IPS DF 6.9 (cell line): ENCODE measurements at regions not wholly inside any gene's neighbourhood (a gene's known extent, or its start where the extent isn't known, plus 50 kb on each side); places are given as distances from the start of the nearest gene placed in this dataset.

Source experiments
- DNase-seq: peaks from one replicate; pipeline ENCODE4 v3.0.0-alpha.2; 2013; ENCODE audit warnings: low read depth, low spot score
- H3K27ac ChIP-seq: one replicate; pipeline ENCODE4 v1.5.1; 2013; ENCODE audit warnings: low read length, control low read depth
- H3K27me3 ChIP-seq: 2 replicates; pipeline ENCODE4 v1.6.1; 2013; ENCODE audit warnings: mild to moderate bottlenecking, low read length; ENCODE audit not compliant: control insufficient read depth, insufficient read depth
- H3K36me3 ChIP-seq: 2 replicates; pipeline ENCODE4 v1.6.1; 2013; ENCODE audit warnings: low read length; ENCODE audit not compliant: control insufficient read depth, insufficient read depth
- H3K4me1 ChIP-seq: 2 replicates; pipeline ENCODE4 v1.6.1; 2013; ENCODE audit warnings: low read length; ENCODE audit not compliant: control insufficient read depth, insufficient read depth
- H3K4me3 ChIP-seq: 2 replicates; pipeline ENCODE4 v1.5.1; 2013; ENCODE audit warnings: mild to moderate bottlenecking, low read length
- H3K9me3 ChIP-seq: 2 replicates; pipeline ENCODE4 v1.6.1; 2013; ENCODE audit warnings: low read length, inconsistent platforms; ENCODE audit not compliant: control insufficient read depth, insufficient read depth
- WGBS: extraction: QIAGEN DNeasy Blood & Tissue Kit; methylation state at CpG from one replicate; pipeline ENCODE4 v1.1.7; 2013; ENCODE audit warnings: mixed read lengths, missing lambda C conversion rate; ENCODE audit not compliant: insufficient read length, insufficient coverage; 5-methylcytosine and 5-hydroxymethylcytosine counted together

- no CpG with 5 or more reads among the region's 17 CpGs for WGBS
- no peak for DNase-seq
Observed at GRCh38 chr18:5058768-5059695, 138.0 kb downstream of the AKAIN1 start.

GRCh38 chr18:5057386-5058348, 139.4 kb downstream of the AKAIN1 start:
- Histone ChIP-seq H3K4me1 (no peaks in the 10 kb centered on the region), H3K9me3 (no peaks in the 10 kb centered on the region), H3K36me3 (no peaks in the 10 kb centered on the region), H3K27me3 (no peaks in the 10 kb centered on the region), H3K27ac (no peak overlapping the region), H3K4me3 (no peak overlapping the region)
- peak; percentile 37 for DNase-seq
- no CpG with 5 or more reads among the region's 13 CpGs for WGBS

More at GRCh38 chr18:5058768-5059695, 138.0 kb downstream of the AKAIN1 start:
- Histone ChIP-seq H3K27ac (no peak overlapping the region), H3K27me3 (no peaks in the 10 kb centered on the region), H3K4me3 (no peak overlapping the region), H3K36me3 (no peaks in the 10 kb centered on the region), H3K9me3 (no peaks in the 10 kb centered on the region), H3K4me1 (no peaks in the 10 kb centered on the region)

- no peak for DNase-seq
- Histone ChIP-seq H3K9me3 (no peaks in the 10 kb centered on the region), H3K36me3 (no peaks in the 10 kb centered on the region), H3K27ac (no peak overlapping the region), H3K27me3 (no peaks in the 10 kb centered on the region), H3K4me1 (no peaks in the 10 kb centered on the region), H3K4me3 (no peak overlapping the region)
- WGBS, result no CpG with 5 or more reads among the region's 4 CpGs
Observed at GRCh38 chr18:5052491-5052890, 144.6 kb downstream of the AKAIN1 start.

DNA sequence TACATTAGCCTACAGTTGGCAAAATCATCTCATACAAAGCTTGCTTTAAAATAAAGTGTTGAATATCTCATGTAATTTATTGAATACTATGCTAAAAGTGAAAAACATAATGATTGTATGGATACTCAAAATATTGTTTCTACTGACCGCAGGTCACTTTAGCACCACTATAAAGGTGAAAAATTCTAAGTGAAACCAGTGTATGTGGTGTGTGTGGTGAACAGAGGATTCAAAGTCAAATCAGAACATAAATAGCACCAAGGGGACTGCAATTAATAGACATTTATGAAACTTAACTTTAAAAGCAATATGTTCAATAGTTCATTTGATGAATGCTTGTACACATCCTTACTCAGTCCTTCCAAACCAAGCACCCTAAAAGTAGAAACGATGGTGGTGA, 145.8 kb downstream of the AKAIN1 start:
- H3K36me3 ChIP-seq, result no peaks in the 10 kb centered on the region
- WGBS, result no CpG with 5 or more reads among the region's 2 CpGs
- DNase-seq, result no peak
- H3K4me3 ChIP-seq, result no peak overlapping the region
- H3K9me3 ChIP-seq, result no peaks in the 10 kb centered on the region
- H3K4me1 ChIP-seq, result no peaks in the 10 kb centered on the region
- no peak overlapping the region for H3K27ac ChIP-seq
- H3K27me3 ChIP-seq, result no peaks in the 10 kb centered on the region

DNA sequence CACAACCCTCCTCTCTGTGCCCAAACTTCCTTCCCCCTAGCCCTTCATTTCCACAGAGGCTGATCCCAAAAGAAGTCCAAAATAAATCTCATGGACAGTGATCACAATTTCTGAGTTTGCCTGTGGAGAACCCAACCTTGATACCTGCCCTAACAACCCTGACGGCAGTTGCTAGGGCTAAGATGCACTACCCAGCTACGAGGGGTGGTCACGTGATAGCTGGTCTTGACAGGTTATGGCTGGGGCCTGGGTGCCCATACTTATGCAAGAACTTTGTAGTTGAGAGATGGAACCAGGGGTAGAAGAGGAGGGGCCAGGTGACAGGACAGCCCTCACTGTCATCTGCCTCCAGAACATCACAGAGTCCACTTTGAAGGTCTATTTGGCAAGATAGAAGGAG, 147.9 kb downstream of the AKAIN1 start:
- DNase-seq, result no peak
- no CpG with 5 or more reads among the region's 3 CpGs for WGBS
- Histone ChIP-seq H3K4me1 (no peaks in the 10 kb centered on the region), H3K9me3 (no peaks in the 10 kb centered on the region), H3K27ac (no peak overlapping the region), H3K4me3 (no peak overlapping the region), H3K36me3 (no peaks in the 10 kb centered on the region), H3K27me3 (no peaks in the 10 kb centered on the region)

DNA sequence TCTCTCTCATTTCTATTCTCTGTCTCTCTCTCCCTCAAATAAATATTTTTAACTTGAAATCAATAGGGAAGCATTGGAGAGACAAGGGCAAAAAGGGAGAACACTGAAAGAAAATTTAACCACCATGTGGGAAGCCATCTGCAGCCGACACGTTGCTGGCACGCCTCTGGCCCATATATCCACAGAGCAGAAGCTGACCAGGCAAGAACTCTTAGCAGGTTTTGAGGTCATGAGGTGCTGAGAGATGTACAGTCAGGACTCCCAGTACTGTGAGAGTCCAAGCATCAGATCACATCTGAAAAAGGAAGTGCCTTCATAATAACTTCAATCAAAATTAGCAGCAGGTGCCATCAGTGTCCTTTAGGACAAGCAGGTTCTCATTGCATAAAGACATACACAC, 156.6 kb downstream of the AKAIN1 start:
- DNase-seq, result no peak
- Histone ChIP-seq H3K9me3 (no peaks in the 10 kb centered on the region), H3K4me3 (no peak overlapping the region), H3K4me1 (no peaks in the 10 kb centered on the region), H3K36me3 (no peaks in the 10 kb centered on the region), H3K27me3 (no peaks in the 10 kb centered on the region; the same call in 1 of the 2 replicates), H3K27ac (no peak overlapping the region)
- no CpG with 5 or more reads among the region's 3 CpGs for WGBS

- no peaks in the 10 kb centered on the region; the same call in 1 of the 2 replicates for H3K27me3 ChIP-seq
- H3K36me3 ChIP-seq, result no peaks in the 10 kb centered on the region
- no peaks in the 10 kb centered on the region for H3K4me1 ChIP-seq
- H3K27ac ChIP-seq, result no peak overlapping the region
- H3K4me3 ChIP-seq, result no peak overlapping the region
- no peak for DNase-seq
- no peaks in the 10 kb centered on the region for H3K9me3 ChIP-seq
Observed at GRCh38 chr18:5036523-5036922, 160.5 kb downstream of the AKAIN1 start.

DNA sequence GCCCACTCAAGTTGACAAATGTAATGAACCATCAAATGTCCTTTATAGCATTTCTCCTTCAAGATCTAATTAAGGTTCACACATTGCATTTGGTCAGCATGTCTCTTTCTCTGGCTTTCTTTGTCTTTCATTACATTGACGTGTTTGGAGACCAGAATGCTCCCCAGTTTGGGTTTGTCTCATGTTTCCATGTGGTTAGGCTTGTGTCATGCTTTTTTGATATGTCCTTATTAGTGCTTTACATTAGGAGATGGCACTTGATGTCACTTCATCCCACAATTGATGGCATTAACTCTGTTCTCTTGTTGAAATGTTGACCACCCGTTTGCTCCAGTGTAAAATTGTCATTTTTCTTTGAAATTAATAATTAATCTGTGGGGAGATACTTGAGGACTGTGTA, 165.8 kb downstream of the AKAIN1 start:
- Histone ChIP-seq H3K27ac (no peak overlapping the region), H3K36me3 (no peaks in the 10 kb centered on the region), H3K27me3 (no peaks in the 10 kb centered on the region), H3K4me3 (no peak overlapping the region), H3K9me3 (no peaks in the 10 kb centered on the region), H3K4me1 (no peaks in the 10 kb centered on the region)
- DNase-seq, result no peak
- WGBS, result no CpG with 5 or more reads among the region's 2 CpGs

- no peak overlapping the region for H3K4me3 ChIP-seq
- H3K4me1 ChIP-seq, result no peaks in the 10 kb centered on the region
- no peaks in the 10 kb centered on the region for H3K9me3 ChIP-seq
- no peak for DNase-seq
- no peaks in the 10 kb centered on the region for H3K36me3 ChIP-seq
- H3K27me3 ChIP-seq, result no peaks in the 10 kb centered on the region
- no peak overlapping the region for H3K27ac ChIP-seq
- no CpG with 5 or more reads among the region's 3 CpGs for WGBS
Observed at GRCh38 chr18:5030636-5031035, 166.4 kb downstream of the AKAIN1 start.

GRCh38 chr18:5029592-5029991, 167.5 kb downstream of the AKAIN1 start:
- Histone ChIP-seq H3K36me3 (no peaks in the 10 kb centered on the region), H3K27me3 (no peaks in the 10 kb centered on the region), H3K4me1 (no peaks in the 10 kb centered on the region), H3K27ac (no peak overlapping the region), H3K9me3 (no peaks in the 10 kb centered on the region), H3K4me3 (no peak overlapping the region)
- WGBS, result no CpG with 5 or more reads among the region's 5 CpGs
- no peak for DNase-seq
